ENCODE measurements at regions not wholly inside any gene's neighbourhood (a gene's known extent, or its start where the extent isn't known, plus 50 kb on each side); places are given as distances from the start of the nearest gene placed in this dataset.

DNA sequence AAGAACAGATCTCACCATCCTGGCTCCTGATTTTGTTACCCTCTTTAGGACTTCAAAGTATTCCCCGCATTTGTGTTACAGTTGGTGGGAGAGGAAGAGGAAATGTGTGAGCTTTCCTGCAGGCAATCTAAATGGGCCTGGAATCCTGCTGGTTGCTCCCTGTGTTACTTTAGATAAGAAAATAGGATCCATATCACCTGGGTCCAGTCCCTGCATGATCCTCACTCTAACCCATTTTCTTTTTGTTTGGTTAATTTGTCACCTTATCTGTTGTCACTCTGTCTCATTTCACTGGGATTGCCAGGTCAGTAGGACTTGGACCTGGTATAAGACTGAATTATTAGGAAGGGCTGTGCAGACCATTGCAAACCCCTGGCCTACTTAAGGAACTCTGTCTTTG is 175.9 kb upstream of the GJE1 start:
- no peak overlapping the region for H3K4me2 ChIP-seq (ENCODE audit: low read length)

DNA sequence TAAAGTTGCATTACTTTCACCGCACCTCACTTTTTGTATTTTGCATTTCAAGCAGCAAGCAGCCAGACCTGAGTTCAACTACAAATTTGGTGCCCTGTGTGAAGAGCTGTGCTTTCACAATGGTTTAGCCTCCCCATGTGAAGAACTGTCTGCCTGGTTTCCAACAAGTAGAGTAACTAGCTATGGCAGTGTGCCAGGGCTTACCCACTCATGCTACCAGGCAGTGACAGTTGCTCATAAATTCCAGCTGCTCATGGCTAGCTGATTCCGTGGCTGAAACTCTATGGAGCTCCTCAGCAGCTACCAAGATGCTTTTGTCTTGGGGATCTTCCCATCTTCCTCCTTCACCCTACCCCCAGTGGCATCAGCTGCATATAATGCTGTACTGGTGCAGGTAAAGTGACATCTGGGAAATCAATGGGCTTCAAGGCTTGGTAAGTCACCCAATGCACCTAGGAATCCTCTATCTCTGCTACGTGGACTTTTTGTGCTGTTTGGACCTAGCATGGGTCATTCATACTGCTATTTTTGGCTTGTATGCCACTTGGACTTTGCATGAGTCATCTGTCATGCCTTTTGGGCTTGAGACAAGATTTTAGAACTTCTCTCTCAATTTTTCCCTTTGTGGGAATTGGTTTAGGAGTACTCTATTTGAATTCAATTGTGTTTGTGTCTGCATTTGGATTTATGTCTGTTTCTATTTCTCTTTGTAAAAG is 176.5 kb upstream of the GJE1 start:
- no peak overlapping the region for H3K27ac ChIP-seq (ENCODE audit: low read depth, low read length, poor library complexity, severe bottlenecking)
- no peak overlapping the region for H3K4me3 ChIP-seq (ENCODE audit: low read depth, low read length, poor library complexity, severe bottlenecking)
- H3K4me2 ChIP-seq (ENCODE audit: low read length) = no peak overlapping the region
- no peaks in the 10 kb centered on the region for H3K36me3 ChIP-seq (ENCODE audit: insufficient read depth, low read length)
- H3K9ac ChIP-seq (ENCODE audit: low read length) = no peak overlapping the region
- H3K4me1 ChIP-seq (ENCODE audit: insufficient read depth, low read length, severe bottlenecking) = no peaks in the 10 kb centered on the region
- no peaks in the 10 kb centered on the region for H3K9me2 ChIP-seq (ENCODE audit: low read depth, low read length)
- no peaks in the 10 kb centered on the region for H3K9me3 ChIP-seq (ENCODE audit: low read length)
- H3K27me3 ChIP-seq (ENCODE audit: insufficient read depth, low read length) = no peaks in the 10 kb centered on the region
- no peaks in the 10 kb centered on the region for H4K20me1 ChIP-seq (ENCODE audit: insufficient read depth, low read length)
- TF ChIP-seq EZH2 (IDR thresholded peaks at IDR 0.05; ENCODE audit: borderline replicate concordance, low read length) = no peak
- TF ChIP-seq, protein P1, sequence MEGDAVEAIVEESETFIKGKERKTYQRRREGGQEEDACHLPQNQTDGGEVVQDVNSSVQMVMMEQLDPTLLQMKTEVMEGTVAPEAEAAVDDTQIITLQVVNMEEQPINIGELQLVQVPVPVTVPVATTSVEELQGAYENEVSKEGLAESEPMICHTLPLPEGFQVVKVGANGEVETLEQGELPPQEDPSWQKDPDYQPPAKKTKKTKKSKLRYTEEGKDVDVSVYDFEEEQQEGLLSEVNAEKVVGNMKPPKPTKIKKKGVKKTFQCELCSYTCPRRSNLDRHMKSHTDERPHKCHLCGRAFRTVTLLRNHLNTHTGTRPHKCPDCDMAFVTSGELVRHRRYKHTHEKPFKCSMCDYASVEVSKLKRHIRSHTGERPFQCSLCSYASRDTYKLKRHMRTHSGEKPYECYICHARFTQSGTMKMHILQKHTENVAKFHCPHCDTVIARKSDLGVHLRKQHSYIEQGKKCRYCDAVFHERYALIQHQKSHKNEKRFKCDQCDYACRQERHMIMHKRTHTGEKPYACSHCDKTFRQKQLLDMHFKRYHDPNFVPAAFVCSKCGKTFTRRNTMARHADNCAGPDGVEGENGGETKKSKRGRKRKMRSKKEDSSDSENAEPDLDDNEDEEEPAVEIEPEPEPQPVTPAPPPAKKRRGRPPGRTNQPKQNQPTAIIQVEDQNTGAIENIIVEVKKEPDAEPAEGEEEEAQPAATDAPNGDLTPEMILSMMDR (IDR thresholded peaks at IDR 0.05; ENCODE audit: low read length) = no peak
- no peaks in the 10 kb centered on the region for H3F3A ChIP-seq (ENCODE audit: insufficient read depth, low read length)
- no peaks in the 10 kb centered on the region for H3K79me2 ChIP-seq (ENCODE audit: insufficient read depth, low read length)
- H2AFZ ChIP-seq (ENCODE audit: low read length) = no peak overlapping the region

More for the DNA sequence above, 175.9 kb upstream of the GJE1 start:
- no peaks in the 10 kb centered on the region for H3K9me3 ChIP-seq (ENCODE audit: low read length)
- H3K79me2 ChIP-seq (ENCODE audit: insufficient read depth, low read length) = no peaks in the 10 kb centered on the region
- no peak overlapping the region for H3K27ac ChIP-seq (ENCODE audit: low read depth, low read length, poor library complexity, severe bottlenecking)
- TF ChIP-seq EZH2 (IDR thresholded peaks at IDR 0.05; ENCODE audit: borderline replicate concordance, low read length) = no peak
- TF ChIP-seq, protein P1 (IDR thresholded peaks at IDR 0.05; ENCODE audit: low read length) = no peak
- no peaks in the 10 kb centered on the region for H3K27me3 ChIP-seq (ENCODE audit: insufficient read depth, low read length)
- no peak overlapping the region for H3K4me3 ChIP-seq (ENCODE audit: low read depth, low read length, poor library complexity, severe bottlenecking)
- no peak overlapping the region for H2AFZ ChIP-seq (ENCODE audit: low read length)
- H3K9me2 ChIP-seq (ENCODE audit: low read depth, low read length) = no peaks in the 10 kb centered on the region
- H3K36me3 ChIP-seq (ENCODE audit: insufficient read depth, low read length) = no peaks in the 10 kb centered on the region
- H4K20me1 ChIP-seq (ENCODE audit: insufficient read depth, low read length) = no peaks in the 10 kb centered on the region
- H3K4me1 ChIP-seq (ENCODE audit: insufficient read depth, low read length, severe bottlenecking) = no peaks in the 10 kb centered on the region
- no peak overlapping the region for H3K9ac ChIP-seq (ENCODE audit: low read length)
- H3F3A ChIP-seq (ENCODE audit: insufficient read depth, low read length) = no peaks in the 10 kb centered on the region

DNA sequence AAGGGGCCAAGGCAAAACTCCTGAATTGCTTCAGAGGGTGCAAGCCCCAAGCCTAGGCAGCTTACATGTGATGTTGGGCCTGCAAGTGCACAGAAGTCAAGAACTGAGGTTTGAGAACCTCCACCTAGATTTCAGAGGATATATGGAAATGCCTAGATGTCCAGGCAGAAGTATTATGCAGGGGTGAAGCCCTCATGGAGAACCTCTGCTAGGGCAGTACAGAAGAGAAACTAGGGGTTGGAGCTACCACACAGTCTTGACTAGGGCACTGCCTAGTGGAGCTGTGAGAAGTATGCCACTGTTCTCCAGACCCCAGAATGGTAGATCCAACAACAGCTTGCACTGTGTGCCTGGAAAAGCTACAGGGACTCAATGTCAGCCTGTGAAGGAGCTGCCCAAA is 179.7 kb upstream of the GJE1 start:
- TF ChIP-seq, protein P1 (IDR thresholded peaks at IDR 0.05; ENCODE audit: low read length) = no peak
- H2AFZ ChIP-seq (ENCODE audit: low read length) = no peak overlapping the region
- no peak overlapping the region for H3K4me3 ChIP-seq (ENCODE audit: low read depth, low read length, poor library complexity, severe bottlenecking)

More for the DNA sequence above, 179.7 kb upstream of the GJE1 start:
- Histone ChIP-seq H3K4me2 (ENCODE audit: low read length) (no peak overlapping the region), H3K9ac (ENCODE audit: low read length) (no peak overlapping the region), H3K27ac (ENCODE audit: low read depth, low read length, poor library complexity, severe bottlenecking) (no peak overlapping the region), H3K36me3 (ENCODE audit: insufficient read depth, low read length) (no peaks in the 10 kb centered on the region), H3K9me3 (ENCODE audit: low read length) (no peaks in the 10 kb centered on the region), H3K79me2 (ENCODE audit: insufficient read depth, low read length) (no peaks in the 10 kb centered on the region), H4K20me1 (ENCODE audit: insufficient read depth, low read length) (no peaks in the 10 kb centered on the region), H3K9me2 (ENCODE audit: low read depth, low read length) (no peaks in the 10 kb centered on the region), H3F3A (ENCODE audit: insufficient read depth, low read length) (no peaks in the 10 kb centered on the region), H3K27me3 (ENCODE audit: insufficient read depth, low read length) (no peaks in the 10 kb centered on the region), H3K4me1 (ENCODE audit: insufficient read depth, low read length, severe bottlenecking) (no peaks in the 10 kb centered on the region)
